Parathyroid adenoma (tissue), 2 donors: ENCODE measurements at regions not wholly inside any gene's neighbourhood (a gene's known extent, or its start where the extent isn't known, plus 50 kb on each side); places are given as distances from the start of the nearest gene placed in this dataset.

Experiments used
- H2AFZ ChIP-seq: fragments of 300-600 bp; sonication (generic); one replicate; pipeline ENCODE4 v1.7.0; 2017; ENCODE audit warnings: antibody characterized with exemption, mild to moderate bottlenecking
- H3K27ac ChIP-seq: fragments of 300-600 bp; sonication (generic); one replicate; pipeline ENCODE4 v1.7.0; 2017
- H3K27me3 ChIP-seq: fragments of 300-600 bp; sonication (generic); one replicate; pipeline ENCODE4 v1.7.0; 2017; ENCODE audit warnings: low read length; ENCODE audit not compliant: control insufficient read depth, insufficient read depth
- H3K36me3 ChIP-seq: fragments of 300-600 bp; sonication (generic); one replicate; pipeline ENCODE4 v1.7.0; 2017; ENCODE audit warnings: low read length; ENCODE audit not compliant: control insufficient read depth, insufficient read depth
- H3K4me1 ChIP-seq: fragments of 300-600 bp; sonication (generic); one replicate; pipeline ENCODE4 v1.7.0; 2017; ENCODE audit warnings: control low read depth
- H3K4me2 ChIP-seq: fragments of 300-600 bp; sonication (generic); one replicate; pipeline ENCODE4 v1.7.0; 2017; ENCODE audit warnings: low read length
- H3K4me3 ChIP-seq: fragments of 300-600 bp; sonication (generic); one replicate; pipeline ENCODE4 v1.7.0; 2017; ENCODE audit warnings: low read depth, low read length
- H3K79me2 ChIP-seq: fragments of 300-600 bp; sonication (generic); one replicate; pipeline ENCODE4 v1.7.0; 2017; ENCODE audit warnings: control low read depth
- H3K9ac ChIP-seq: fragments of 300-600 bp; sonication (generic); one replicate; pipeline ENCODE4 v1.7.0; 2017; ENCODE audit warnings: mild to moderate bottlenecking
- H3K9me3 ChIP-seq: fragments of 300-600 bp; sonication (generic); one replicate; pipeline ENCODE4 v1.7.0; 2017; ENCODE audit warnings: low read length; ENCODE audit not compliant: control insufficient read depth
- CTCF ChIP-seq: fragments of 300-600 bp; sonication (generic); IDR thresholded peaks from one replicate; pipeline ENCODE4 v1.7.0; 2017; ENCODE audit warnings: antibody characterized with exemption, mild to moderate bottlenecking
- donor health status: primary hyperparathyroidism.

DNA sequence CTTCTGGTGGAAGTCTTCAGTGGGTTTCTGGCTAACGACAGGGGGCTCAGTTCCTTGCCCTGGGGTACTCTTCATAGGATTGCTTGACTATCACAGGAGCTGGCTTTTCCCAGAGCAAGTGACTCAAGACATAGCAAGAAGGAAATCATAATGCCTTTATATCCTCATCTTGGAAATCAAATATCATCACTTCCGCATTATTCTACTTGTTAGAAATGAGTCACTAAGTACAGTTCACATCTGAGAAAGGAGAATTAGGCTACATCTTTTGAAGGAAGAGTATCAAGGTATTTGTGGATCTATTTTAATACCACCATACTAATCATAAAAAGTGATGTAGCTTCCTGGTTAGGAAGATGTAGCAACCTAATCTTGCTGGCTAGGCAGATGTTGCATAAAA, 148.2 kb upstream of the RAI14 start:
- Histone ChIP-seq H3K79me2 (no peaks in the 10 kb centered on the region), H3K4me3 (no peak overlapping the region), H2AFZ (no peak overlapping the region), H3K36me3 (no peaks in the 10 kb centered on the region), H3K27me3 (no peaks in the 10 kb centered on the region), H3K4me1 (no peaks in the 10 kb centered on the region), H3K9me3 (no peaks in the 10 kb centered on the region), H3K9ac (no peak overlapping the region), H3K4me2 (no peak overlapping the region), H3K27ac (no peak overlapping the region)
- TF ChIP-seq CTCF: no peak

- H3K4me3 ChIP-seq: no peak overlapping the region
- no peaks in the 10 kb centered on the region for H3K27me3 ChIP-seq
- no peaks in the 10 kb centered on the region for H3K79me2 ChIP-seq
- H3K4me2 ChIP-seq: no peak overlapping the region
- H3K9me3 ChIP-seq: no peaks in the 10 kb centered on the region
- H3K4me1 ChIP-seq: no peaks in the 10 kb centered on the region
- no peak overlapping the region for H3K9ac ChIP-seq
- no peak overlapping the region for H3K27ac ChIP-seq
- H3K36me3 ChIP-seq: no peaks in the 10 kb centered on the region
- no peak overlapping the region for H2AFZ ChIP-seq
- TF ChIP-seq CTCF: no peak
Observed at GRCh38 chr5:34509392-34509791, 146.7 kb upstream of the RAI14 start.

DNA sequence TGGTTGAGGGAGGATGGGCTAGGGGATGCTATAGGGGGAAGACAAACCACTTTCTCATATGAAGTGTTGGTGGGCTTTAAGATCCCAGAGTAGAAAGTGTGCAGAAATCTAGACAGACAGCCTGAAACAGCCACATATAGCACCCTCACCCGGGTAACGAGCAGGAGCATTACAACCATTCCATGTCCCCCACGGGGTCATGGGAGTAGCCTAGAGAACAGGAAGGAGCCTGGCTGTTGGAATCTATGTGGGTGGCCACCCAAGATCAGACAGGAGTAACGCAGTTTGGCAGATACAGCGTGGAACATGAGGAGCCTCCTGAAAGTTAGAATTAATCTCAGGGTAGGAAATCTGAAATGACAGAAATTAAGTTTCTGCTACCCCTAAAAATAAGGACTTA, 146.1 kb upstream of the RAI14 start:
- no peak for TF ChIP-seq CTCF
- H3K9me3 ChIP-seq: no peaks in the 10 kb centered on the region
- H3K27ac ChIP-seq: no peak overlapping the region
- no peaks in the 10 kb centered on the region for H3K36me3 ChIP-seq
- H2AFZ ChIP-seq: no peak overlapping the region
- no peak overlapping the region for H3K4me3 ChIP-seq
- no peaks in the 10 kb centered on the region for H3K79me2 ChIP-seq
- no peaks in the 10 kb centered on the region for H3K27me3 ChIP-seq
- H3K4me2 ChIP-seq: no peak overlapping the region
- H3K9ac ChIP-seq: no peak overlapping the region
- no peaks in the 10 kb centered on the region for H3K4me1 ChIP-seq

GRCh38 chr5:34511063-34511462, 145.1 kb upstream of the RAI14 start:
- no peak for TF ChIP-seq CTCF
- H3K27me3 ChIP-seq: no peaks in the 10 kb centered on the region
- no peaks in the 10 kb centered on the region for H3K9me3 ChIP-seq
- H2AFZ ChIP-seq: no peak overlapping the region
- no peak overlapping the region for H3K9ac ChIP-seq
- no peak overlapping the region for H3K27ac ChIP-seq
- H3K4me3 ChIP-seq: no peak overlapping the region
- H3K4me2 ChIP-seq: no peak overlapping the region
- no peaks in the 10 kb centered on the region for H3K36me3 ChIP-seq
- no peaks in the 10 kb centered on the region for H3K4me1 ChIP-seq
- H3K79me2 ChIP-seq: no peaks in the 10 kb centered on the region

- Histone ChIP-seq H3K27me3 (no peaks in the 10 kb centered on the region), H3K4me2 (no peak overlapping the region), H3K9me3 (no peaks in the 10 kb centered on the region), H3K36me3 (no peaks in the 10 kb centered on the region), H3K4me3 (no peak overlapping the region), H3K4me1 (no peaks in the 10 kb centered on the region), H3K27ac (no peak overlapping the region), H2AFZ (no peak overlapping the region), H3K79me2 (no peaks in the 10 kb centered on the region), H3K9ac (no peak overlapping the region)
- no peak for TF ChIP-seq CTCF
Observed at GRCh38 chr5:34511481-34511880, 144.6 kb upstream of the RAI14 start.
